ENCODE measurements at regions not wholly inside any gene's neighbourhood (a gene's known extent, or its start where the extent isn't known, plus 50 kb on each side); places are given as distances from the start of the nearest gene placed in this dataset.

GRCh38 chr2:195498176-195498575 lies 158.8 kb upstream of the SLC39A10 start:
- H3K9ac ChIP-seq (ENCODE audit: low read length in 3 of 3): no peak overlapping the region
- intact Hi-C loops (cut with DNase I): no loop called here
- peak; percentile 17 for TF ChIP-seq CTCF (IDR thresholded peaks at IDR 0.05; ENCODE audit: borderline replicate concordance, extremely low read depth, insufficient read depth)
- no peaks in the 10 kb centered on the region for H3K27me3 ChIP-seq (ENCODE audit: control insufficient read depth, insufficient read depth, low read length)
- DNase-seq (no peak), FAIRE-seq (peak; percentile 49)
- no peak overlapping the region for H3K27ac ChIP-seq (ENCODE audit: low read depth in 2 of 2, low read length in 2 of 2)
- H3K4me3 ChIP-seq (ENCODE audit: low read length in 3 of 3): no peak overlapping the region
- H3K9me3 ChIP-seq (ENCODE audit: control insufficient read depth in 2 of 3, insufficient read depth in 1 of 3, low read length in 3 of 3): no peaks in the 10 kb centered on the region
- no peaks in the 10 kb centered on the region for H3K36me3 ChIP-seq (ENCODE audit: control insufficient read depth in 2 of 3, insufficient read depth in 3 of 3, low read length in 3 of 3)
- H3K4me1 ChIP-seq (ENCODE audit: control insufficient read depth in 2 of 3, insufficient read depth in 2 of 3, low read depth in 1 of 3, low read length in 3 of 3): no peaks in the 10 kb centered on the region

- no peaks in the 10 kb centered on the region for H3K9me3 ChIP-seq (ENCODE audit: control insufficient read depth in 2 of 3, insufficient read depth in 1 of 3, low read length in 3 of 3)
- intact Hi-C loops (cut with DNase I): no loop called here
- H3K27me3 ChIP-seq (ENCODE audit: control insufficient read depth, insufficient read depth, low read length): no peaks in the 10 kb centered on the region
- no peak overlapping the region for H3K27ac ChIP-seq (ENCODE audit: low read depth in 2 of 2, low read length in 2 of 2)
- no peaks in the 10 kb centered on the region for H3K36me3 ChIP-seq (ENCODE audit: control insufficient read depth in 2 of 3, insufficient read depth in 3 of 3, low read length in 3 of 3)
- no peak overlapping the region for H3K9ac ChIP-seq (ENCODE audit: low read length in 3 of 3)
- FAIRE-seq (no peak), DNase-seq (no peak)
- H3K4me1 ChIP-seq (ENCODE audit: control insufficient read depth in 2 of 3, insufficient read depth in 2 of 3, low read depth in 1 of 3, low read length in 3 of 3): no peaks in the 10 kb centered on the region
- no peak overlapping the region for H3K4me3 ChIP-seq (ENCODE audit: low read length in 3 of 3)
- TF ChIP-seq CTCF (IDR thresholded peaks at IDR 0.05; ENCODE audit: borderline replicate concordance, extremely low read depth, insufficient read depth): no peak
Measured at GRCh38 chr2:195496991-195497390, 160.0 kb upstream of the SLC39A10 start.

- DNase-seq: no peak
- H3K9ac ChIP-seq (ENCODE audit: low read length in 3 of 3): no peak overlapping the region
- no peak overlapping the region for H3K27ac ChIP-seq (ENCODE audit: low read depth in 2 of 2, low read length in 2 of 2)
- intact Hi-C loops (cut with DNase I): no loop called here
- H3K4me3 ChIP-seq (ENCODE audit: low read length in 3 of 3): no peak overlapping the region
- TF ChIP-seq CTCF (IDR thresholded peaks at IDR 0.05; ENCODE audit: borderline replicate concordance, extremely low read depth, insufficient read depth): no peak
- no peaks in the 10 kb centered on the region for H3K27me3 ChIP-seq (ENCODE audit: control insufficient read depth, insufficient read depth, low read length)
- no peaks in the 10 kb centered on the region for H3K4me1 ChIP-seq (ENCODE audit: control insufficient read depth in 2 of 3, insufficient read depth in 2 of 3, low read depth in 1 of 3, low read length in 3 of 3)
- no peaks in the 10 kb centered on the region for H3K9me3 ChIP-seq (ENCODE audit: control insufficient read depth in 2 of 3, insufficient read depth in 1 of 3, low read length in 3 of 3)
- H3K36me3 ChIP-seq (ENCODE audit: control insufficient read depth in 2 of 3, insufficient read depth in 3 of 3, low read length in 3 of 3): no peaks in the 10 kb centered on the region
- FAIRE-seq: no peak
Measured at GRCh38 chr2:195495966-195496365, 161.1 kb upstream of the SLC39A10 start.

- intact Hi-C loops (cut with DNase I): no loop called here
- no peaks in the 10 kb centered on the region for H3K27me3 ChIP-seq (ENCODE audit: control insufficient read depth, insufficient read depth, low read length)
- H3K9ac ChIP-seq (ENCODE audit: low read length in 3 of 3): no peak overlapping the region
- no peaks in the 10 kb centered on the region for H3K9me3 ChIP-seq (ENCODE audit: control insufficient read depth in 2 of 3, insufficient read depth in 1 of 3, low read length in 3 of 3)
- FAIRE-seq (no peak), DNase-seq (no peak)
- H3K36me3 ChIP-seq (ENCODE audit: control insufficient read depth in 2 of 3, insufficient read depth in 3 of 3, low read length in 3 of 3): no peaks in the 10 kb centered on the region
- H3K27ac ChIP-seq (ENCODE audit: low read depth in 2 of 2, low read length in 2 of 2): no peak overlapping the region
- TF ChIP-seq CTCF (IDR thresholded peaks at IDR 0.05; ENCODE audit: borderline replicate concordance, extremely low read depth, insufficient read depth): no peak
- H3K4me1 ChIP-seq (ENCODE audit: control insufficient read depth in 2 of 3, insufficient read depth in 2 of 3, low read depth in 1 of 3, low read length in 3 of 3): no peaks in the 10 kb centered on the region
- no peak overlapping the region for H3K4me3 ChIP-seq (ENCODE audit: low read length in 3 of 3)
Measured at GRCh38 chr2:195495351-195495750, 161.7 kb upstream of the SLC39A10 start.
